ENCODE measurements at regions not wholly inside any gene's neighbourhood (a gene's known extent, or its start where the extent isn't known, plus 50 kb on each side); places are given as distances from the start of the nearest gene placed in this dataset.
"Not testable (repeated sequence)": the region's sequence is repeated elsewhere in the genome, so short reads cannot be mapped to it uniquely, and the experiment has no call there.

DNA sequence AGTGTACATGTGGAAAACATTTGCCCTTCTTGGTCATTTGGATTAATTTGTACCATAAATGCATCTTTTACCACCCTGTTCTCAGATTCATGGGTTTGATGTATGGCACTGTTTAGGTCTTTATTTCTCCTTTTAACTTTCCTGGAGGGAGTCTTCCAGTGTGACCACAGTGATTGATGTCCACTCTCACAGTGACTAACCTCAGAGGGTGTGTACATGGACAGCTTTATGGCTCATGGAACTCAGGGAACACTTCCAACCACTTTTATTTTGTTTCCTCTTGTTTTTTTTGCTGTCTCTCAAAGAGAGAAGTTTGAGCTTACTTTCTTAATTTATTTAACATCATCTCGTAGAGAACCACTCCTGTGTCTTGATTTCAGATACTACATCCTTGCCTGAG is 489.8 kb upstream of the CHD1 start:
- not testable (repeated sequence) for DNase-seq

DNA sequence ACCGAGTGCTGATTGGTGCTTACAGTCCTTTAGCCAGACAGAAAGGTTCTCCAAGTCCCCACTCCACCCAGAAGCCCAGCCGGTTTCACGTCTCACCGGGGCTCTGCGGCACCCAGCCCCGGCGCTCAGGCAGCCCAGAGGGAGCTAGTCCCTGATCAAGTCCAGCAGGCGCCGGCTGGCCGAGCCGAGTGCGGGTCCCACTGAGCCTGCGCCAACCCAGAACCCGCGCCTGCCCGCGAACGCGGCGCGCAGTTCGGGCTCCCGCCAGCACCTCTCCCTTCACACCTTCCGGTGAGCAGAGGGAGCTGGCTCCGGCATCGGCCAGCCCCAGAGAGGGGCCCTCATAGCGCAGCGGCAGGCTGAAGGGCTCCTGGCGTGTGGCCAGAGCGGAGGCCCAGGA is 481.6 kb upstream of the CHD1 start:
- not testable (repeated sequence) for DNase-seq

DNA sequence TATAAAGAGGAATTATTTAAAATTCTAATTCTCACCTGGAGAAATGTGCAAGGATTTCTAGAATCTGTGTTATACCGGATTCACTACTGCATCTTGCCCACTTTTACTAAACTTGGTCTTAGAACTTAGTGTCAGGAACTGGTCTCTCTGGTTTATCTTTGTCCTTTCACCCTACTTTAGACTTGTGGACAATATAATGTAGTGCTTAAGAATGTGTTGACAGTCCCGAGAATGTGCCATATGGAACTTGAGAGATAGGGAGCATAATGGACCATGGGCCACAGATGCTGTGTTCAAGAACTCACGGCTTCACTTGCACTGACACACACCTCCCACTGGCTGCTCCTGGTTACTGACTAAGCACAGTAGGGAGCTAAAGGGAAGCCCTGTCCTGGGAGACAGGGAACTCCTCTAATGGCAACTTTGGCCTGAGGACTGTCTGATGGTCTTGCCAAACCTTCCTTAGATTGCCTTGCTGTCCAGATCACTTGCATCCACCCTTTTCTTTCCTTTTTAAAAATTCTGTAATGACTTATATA is 476.0 kb upstream of the CHD1 start:
- DNase-seq, result not testable (repeated sequence)

DNA sequence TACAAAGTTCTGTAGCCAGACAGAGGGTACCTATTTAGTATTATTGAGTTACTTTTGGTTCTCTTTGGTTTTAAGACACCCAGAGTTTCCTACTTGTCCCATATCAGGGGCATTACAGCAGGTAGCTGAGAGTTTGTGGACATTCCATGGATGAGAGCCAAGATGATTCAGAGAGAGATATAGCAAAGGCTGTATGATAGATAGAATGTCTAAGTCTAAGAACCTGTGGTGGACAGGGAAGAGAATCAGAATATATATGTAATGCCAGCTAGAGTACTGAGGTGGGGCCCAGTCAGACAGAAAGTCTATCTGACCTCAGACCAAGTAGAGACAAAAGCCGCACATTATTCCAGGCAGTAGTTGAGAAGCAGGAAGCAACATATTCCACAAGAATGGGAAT is 471.8 kb upstream of the CHD1 start:
- not testable (repeated sequence) for DNase-seq

DNA sequence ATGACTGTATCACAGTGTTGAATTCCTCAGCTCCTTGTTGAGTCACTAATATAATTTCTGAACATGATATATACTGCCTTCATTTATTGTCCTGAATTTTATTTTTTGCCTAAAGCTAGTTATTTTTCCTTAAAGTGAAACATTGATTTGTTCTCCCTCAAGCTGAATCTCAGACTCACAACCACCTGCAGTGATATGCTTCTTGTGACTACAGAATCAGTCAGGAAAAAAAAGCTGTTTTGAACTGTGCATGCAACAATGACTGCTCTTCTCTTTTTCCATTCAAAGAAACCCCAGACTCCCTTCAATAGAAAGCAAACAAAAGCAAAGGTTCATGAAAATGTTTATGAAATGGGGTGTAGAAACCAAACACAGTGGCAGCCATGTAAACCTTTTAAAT is 470.2 kb upstream of the CHD1 start:
- DNase-seq, result no peak

DNA sequence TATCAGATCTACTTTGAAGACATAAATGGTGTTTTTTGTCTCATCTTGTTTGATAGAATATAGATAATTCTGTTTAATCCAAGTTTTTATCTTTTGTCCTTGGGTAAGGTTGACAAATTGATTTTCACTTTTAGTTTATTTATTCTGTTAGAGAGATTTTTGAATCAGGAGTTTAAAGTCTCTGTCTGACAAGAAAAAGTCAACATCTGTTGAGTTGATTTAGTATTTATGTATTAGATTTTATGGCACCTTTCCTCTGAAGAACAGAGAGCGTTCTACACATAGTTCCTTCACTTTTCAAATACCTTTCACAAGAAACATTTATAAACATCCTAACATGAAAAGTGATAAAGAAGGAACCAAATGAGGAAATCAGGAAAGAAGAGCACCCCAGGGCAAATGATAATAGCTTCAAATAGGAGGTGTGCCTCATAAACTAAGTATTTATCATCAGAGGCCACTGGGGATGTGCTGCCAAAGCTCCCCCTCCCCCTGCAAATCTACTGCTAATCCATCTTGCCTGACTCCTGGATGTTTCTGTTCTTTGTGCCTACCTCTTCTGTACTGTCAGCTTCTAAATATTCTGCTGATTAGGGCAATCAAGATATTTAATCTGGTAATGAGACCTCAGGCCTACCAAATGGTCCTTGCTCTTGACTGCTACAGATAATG is 457.7 kb upstream of the CHD1 start:
- DNase-seq, result no peak

DNA sequence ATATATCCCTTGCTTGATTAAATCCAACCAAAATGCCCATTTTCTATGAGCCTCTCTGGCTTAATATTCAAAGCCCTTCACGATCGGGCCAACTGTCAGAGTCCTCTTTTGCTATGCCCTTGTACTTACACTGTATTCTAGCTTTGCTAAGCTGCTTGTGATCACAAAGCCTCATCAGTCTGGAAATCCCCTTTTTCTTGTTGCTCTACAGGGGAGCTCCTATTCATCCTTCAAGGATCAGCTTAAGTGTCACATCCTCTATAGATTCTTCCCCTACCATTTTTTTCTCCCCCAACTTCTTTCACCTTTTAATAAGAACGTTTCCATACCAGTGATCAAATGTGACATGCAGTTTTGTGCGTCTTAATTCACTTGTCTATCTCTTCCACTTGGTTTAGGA is 450.4 kb upstream of the CHD1 start:
- DNase-seq, result no peak

DNA sequence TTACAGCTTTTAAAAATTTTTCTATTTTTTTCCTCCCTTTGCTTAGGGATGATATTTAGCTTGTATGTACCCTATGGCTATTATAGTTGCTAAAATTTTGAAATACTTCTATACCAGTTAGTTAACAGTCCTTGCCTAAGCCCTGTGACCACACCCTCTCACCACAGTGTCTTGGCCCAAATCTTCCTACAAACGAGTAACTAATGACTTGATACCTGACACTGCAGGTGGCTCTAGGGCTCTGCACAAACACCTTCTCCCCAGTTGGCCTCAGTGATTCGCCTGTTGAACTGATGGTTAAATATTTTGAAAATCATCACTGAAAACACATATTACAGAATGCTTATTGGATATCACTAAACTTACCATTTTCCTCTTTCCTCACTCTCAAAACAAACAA is 449.6 kb upstream of the CHD1 start:
- no peak for DNase-seq

DNA sequence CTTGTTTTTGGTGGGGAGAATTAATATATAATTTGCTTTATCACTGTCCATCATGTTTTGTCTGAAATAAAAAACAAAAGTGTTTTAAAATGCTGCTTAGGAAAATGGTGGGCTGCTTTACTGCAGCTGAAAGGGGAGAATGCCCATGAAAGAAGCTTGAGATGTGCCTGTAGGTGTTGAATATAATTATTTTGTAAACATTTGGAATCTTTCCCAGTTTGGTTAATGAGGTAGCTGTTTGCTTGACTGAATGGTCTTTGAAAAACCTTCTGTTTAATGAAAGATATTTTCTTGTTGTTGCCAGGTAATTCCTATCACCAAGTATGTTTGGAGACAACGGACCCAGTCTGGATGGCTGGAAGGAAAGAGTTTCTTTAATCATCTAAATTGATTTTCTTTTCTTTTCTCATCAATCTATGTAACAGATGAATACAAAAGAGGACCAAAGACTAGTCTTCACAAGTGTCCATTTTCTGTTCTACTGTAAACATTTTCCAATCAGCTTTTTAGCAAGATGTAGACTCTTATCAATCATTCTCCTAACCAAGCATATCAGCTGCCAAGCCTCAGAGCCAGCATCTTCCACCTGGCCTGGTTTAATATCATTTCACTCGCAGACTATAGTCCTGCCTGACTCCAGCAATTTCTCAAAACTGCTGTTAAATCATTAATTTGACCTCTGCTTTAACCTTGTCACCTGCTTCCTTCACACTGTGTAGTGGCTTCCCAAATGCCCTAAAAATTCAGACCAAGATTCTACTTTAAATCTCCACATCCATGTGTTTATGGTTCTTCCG is 441.2 kb upstream of the CHD1 start:
- no peak for DNase-seq

DNA sequence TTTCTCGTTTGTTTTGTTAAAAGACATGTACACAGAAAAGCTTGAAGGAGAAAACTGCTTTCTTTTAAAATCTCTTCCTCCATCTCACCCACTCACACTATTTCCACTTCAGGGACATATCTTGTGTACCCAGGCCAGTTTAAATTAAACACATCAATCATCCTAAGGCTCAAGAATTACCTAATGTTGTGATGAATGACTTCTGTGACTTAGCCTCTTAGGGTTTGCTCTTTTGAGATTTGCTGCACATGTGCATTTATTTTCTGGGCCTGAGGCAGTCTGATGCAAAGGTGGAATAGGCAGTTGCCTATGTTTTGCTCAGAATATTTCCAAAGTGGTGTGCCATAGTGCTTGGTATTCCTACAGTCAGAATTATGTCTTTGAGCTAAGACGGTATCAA is 439.9 kb upstream of the CHD1 start:
- DNase-seq, result no peak

DNA sequence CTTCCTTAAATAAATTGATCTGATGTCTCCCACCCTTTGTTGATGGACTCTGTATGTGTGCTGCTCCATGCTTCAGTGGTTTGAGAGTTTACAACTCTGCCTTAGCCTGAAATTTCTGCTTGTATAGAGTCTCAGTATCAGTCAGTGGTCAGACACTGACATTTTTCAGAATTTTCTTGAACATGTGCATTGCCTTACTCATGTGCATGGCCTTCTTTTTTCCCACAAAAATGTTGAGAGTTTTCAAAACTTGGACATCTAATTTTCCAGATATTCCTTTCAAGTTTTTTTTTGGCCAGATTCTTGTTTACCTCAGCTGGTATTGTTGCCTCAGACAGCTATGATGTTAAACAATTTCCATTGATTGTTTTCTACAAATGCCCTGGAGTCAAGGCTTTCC is 427.1 kb upstream of the CHD1 start:
- no peak for DNase-seq

DNA sequence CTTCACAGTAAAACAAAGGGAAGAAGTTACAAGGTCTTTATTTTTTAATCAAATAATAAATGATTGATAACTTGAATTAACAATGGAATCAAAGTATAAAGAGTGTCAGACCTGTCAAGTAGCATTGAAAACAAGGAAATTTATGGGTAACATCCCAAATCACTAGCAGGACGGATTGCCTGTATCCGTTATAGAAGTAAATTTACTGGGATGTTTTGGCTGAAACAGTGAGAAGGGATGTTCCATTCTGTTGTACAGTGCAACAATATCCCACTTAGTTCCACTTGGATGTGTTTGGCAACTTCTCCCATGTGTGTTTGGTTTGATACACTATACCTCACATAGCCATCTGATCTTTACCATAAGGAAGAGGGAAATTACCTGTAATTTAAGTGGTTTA is 421.0 kb upstream of the CHD1 start:
- DNase-seq, result no peak

DNA sequence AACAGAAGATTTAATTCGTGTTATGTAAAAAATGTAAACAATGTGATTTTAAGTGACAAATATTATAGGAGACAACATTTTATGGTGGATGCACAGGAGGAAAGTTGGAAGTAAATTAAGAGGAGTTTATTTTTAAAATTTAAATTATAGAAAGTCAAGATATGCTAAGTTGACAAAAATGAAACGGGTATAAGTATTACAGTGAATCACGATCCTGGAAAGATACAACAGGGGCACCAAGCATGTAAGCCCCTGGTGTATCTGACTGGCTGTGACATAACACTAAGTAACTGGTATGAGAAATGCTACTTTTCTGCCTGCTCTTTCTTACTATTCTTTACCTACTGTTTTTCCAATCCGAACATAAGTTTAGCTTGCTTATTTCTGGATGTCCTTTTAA is 419.8 kb upstream of the CHD1 start:
- DNase-seq, result no peak

DNA sequence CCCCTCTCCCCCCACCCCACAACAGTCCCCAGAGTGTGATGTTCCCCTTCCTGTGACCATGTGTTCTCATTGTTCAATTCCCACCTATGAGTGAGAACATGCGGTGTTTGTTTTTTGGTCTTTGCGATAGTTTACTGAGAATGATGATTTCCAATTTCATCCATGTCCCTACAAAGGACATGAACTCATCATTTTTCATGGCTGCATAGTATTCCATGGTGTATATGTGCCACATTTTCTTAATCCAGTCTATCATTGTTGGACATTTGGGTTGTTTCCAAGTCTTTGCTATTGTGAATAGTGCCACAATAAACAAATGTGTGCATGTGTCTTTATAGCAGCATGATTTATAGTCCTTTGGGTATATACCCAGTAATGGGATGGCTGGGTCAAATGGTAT is 411.0 kb upstream of the CHD1 start:
- DNase-seq, result not testable (repeated sequence)

DNA sequence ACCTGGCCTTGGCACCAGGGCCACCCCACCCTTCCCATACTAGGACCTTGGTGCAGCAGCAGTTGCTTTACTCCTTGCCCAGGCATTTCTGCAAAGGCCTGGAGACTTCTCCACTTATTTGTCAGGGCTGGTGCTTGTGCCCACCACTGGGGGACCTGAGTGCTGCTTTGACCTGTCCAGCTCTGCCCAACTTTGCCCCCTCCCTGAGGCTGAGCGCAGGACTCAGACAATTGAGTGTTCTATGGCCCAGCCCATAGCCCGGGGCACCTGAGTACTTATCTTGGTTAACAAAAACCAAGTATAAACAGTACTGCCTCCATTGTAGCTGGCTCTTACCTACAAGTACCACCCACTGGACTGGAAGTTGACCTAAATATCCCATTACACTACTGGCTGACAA is 406.1 kb upstream of the CHD1 start:
- DNase-seq, result no peak

DNA sequence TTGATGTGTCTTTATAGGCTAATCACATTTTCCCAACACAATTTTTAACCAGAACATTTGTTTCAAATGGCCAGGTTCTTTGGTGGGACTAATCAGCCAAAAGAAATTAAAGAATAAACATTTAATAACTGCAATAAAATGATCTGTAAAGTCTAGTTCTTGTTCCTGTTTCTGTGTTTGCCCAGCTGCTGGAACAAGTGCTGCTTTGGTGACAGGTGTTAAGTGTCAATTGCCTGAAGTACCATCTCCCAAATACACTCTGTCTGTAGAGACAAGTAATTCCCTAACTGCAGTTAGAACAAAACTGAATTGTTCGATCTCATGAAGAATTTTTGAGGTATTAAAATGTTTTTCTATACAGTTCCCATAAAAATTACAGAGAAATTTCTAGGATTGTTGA is 402.3 kb upstream of the CHD1 start:
- DNase-seq, result no peak

DNA sequence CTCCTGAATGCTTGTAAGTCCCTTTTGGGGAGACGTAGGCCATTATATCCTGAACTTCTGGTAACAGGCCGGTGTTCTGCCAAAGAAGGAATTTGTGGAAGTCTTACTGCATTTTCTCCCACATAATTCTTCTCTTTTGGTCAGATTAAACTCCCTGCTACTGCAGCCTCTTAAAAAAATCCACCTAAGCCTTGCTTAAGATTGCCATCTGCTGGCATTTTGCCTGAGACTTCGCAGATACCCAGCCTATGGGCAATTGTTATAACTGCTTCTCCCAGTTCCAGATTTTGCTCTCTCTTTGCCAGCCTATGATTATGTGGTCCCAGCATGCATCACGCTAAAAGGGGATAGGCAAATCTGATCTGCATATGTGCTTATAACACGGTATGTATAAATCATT is 391.6 kb upstream of the CHD1 start:
- no peak for DNase-seq

DNA sequence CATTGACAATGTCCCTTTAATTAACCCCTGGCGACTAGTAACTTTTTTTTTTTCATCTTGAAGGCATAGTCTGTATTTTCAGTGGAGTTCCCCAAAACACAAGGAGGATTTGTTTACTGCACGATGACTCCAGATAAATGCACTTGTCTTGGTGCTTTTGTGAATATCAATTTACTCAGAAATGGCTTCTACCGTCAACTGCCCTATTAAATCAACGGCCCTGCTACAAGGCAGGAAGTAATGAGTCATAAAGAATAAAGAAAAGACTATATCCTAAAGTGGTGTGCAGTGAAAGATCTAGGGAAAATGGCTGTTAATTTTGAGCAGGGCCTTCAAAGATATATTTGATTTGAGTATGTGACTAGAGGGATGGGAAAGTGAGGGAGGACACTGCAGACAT is 388.3 kb upstream of the CHD1 start:
- DNase-seq, result no peak

DNA sequence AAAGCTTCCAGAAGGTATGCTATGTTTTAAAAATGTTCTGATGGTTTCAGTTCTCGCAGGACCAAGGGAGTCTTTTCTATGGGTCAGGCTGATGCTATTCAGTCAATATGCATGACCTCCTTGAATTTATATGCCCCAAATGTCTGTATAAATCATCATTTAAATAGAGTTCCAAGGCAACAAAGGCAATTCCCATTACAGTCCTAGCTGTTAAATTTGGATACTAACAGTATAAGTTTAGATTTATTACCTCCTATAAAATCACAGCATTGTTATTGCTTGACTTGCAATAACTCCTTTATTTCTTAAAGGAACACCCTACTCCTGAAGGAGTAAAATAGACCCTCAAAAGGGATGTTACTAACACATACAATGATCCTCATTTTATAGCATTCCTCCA is 387.7 kb upstream of the CHD1 start:
- DNase-seq, result no peak

DNA sequence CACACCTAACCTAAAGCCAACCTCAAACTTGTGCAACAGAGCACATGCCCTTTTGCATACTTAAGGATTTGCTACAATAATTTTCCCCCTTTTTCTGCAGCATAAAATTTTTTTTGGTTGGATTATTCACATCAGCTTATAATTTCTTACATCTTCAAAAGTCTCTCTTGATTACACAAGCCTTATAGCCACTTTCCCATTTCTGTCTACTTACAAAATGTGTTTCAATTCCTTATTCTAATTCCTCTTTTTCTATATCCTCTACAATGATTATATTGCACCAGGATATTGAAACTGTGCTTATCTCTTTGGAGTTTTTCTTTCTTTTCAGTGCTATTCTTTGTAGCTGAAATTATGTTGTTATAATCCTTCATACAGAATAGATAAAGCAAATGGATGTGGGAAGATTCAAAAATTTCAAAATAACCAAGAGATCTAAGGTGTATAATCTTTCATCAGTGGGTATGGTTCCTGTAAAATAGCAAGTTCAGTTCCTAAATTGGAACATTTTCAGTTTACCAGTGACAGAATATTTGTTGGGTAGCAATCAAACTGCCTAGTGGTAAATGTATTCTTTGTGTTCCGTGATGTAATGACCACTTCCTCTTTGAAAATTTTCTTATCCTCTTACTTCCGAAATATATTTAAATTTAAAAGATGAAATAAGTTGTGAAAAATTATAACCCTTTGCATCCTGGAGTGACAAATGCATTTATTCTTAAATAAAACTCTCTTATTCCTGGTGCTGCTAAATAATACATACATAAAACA is 386.8 kb upstream of the CHD1 start:
- DNase-seq, result no peak

DNA sequence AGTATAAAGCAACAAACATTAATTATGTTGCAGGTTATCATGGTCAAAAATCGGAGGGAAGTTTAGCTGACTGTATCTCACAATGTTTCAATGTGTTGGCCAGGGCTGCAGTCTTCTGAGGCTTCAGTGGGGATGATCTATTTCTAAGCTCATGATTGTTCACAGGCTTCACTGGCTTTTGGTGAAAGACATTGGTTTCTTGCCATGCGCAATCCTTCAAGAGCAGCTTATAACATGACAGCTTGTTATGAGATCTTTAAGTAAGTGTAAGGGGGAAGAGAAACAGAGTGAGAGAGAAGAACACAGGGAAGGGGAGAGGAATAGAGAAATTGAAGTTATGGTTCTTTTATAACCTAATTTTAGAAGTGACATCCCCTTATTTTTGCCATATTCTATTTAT is 385.9 kb upstream of the CHD1 start:
- no peak for DNase-seq

DNA sequence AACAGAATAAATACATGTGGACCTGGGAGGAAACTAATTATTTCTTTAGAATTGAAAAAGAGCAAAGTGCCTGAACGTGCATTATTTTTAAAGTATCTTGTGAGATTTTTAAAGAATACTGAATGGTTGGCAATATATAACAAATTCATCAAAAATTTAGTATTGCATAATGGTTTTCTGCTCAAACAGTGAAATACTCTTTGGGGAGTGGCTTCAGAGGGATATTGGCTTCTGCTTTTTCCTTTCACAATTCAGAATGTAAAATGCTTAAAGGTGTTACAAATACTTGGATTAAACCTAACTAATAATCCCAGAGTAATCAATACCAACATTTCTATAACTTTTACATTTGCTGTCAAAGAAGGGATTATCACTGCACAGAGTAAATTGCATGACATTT is 379.3 kb upstream of the CHD1 start:
- no peak for DNase-seq

DNA sequence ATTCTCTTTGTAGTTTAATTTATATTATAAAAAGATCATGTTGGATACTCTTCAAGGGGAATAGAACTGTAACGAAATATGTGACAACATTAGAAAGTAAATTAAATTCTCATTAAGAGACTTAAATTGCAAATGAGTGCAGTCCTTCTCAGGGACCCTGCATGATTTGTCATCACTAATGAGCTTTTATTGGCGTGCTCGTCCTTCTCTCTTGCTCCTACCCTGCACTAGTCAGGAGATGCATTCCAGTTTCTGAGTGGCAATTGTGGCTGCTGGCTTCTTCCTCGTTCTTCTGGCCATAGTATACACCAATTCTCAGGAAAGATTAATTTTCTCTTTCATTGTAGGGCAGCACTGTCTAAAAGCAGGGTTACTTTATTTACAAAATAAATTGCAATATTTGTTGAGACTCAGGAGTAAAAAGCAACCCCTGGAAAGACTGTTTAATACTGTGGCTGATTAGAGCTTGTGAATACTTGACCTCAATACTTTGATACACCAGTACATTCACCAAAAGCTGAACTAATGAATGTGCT is 376.3 kb upstream of the CHD1 start:
- no peak for DNase-seq
